ENCODE measurements at regions not wholly inside any gene's neighbourhood (a gene's known extent, or its start where the extent isn't known, plus 50 kb on each side); places are given as distances from the start of the nearest gene placed in this dataset.

DNA sequence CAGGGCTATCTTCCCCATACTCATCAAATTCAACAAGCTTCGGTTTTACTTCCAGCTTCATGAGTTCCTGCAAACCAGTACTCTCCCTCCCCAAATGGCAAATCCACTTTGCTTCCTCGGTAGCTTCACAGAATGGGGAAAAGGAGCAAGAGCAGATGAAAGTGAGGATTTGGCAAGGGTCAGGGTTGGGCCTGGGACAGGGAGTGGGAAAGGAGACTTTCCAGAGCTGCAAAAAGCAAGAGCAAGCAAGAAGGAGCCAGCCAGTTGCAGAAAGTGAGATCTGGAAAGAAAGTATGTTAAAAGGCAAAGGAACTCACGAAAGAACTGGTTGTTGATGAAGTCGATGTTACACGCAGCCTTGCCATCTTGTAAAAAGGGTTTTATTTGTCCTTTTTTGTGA, 522.8 kb upstream of the TBX3 start:
- Histone ChIP-seq H2BK12ac (ENCODE audit: low read depth, low read length) (no peak overlapping the region), H3K23me2 (ENCODE audit: low read depth, low read length) (no peaks in the 10 kb centered on the region), H4K20me1 (replicated peaks in 1 of 2; ENCODE audit: control insufficient read depth in 1 of 2, insufficient read depth in 2 of 2, low read length in 2 of 2) (no peaks in the 10 kb centered on the region), H2AFZ (ENCODE audit: low read length) (no peak overlapping the region), H4K5ac (ENCODE audit: insufficient read length, low read depth, low read length) (no peak overlapping the region), H3K4me3 (ENCODE audit: extremely low read depth in 1 of 4, insufficient read depth in 2 of 4, low read depth in 3 of 4, low read length in 4 of 4) (no peak overlapping the region), H3K18ac (ENCODE audit: extremely low read depth, low read length) (no peak overlapping the region), H3K27ac (ENCODE audit: low read depth, low read length) (no peak overlapping the region), H3K4me1 (replicated peaks in 1 of 4; ENCODE audit: control insufficient read depth in 3 of 4, insufficient read depth in 4 of 4, low read length in 3 of 4) (peaks cover 0 to 8% (median under 1%) of the 10 kb centered on the region in 4 experiments; a peak in 4 of 7 replicates), H3K9ac (replicated peaks in 1 of 4; ENCODE audit: extremely low read depth in 1 of 4, low read depth in 3 of 4, low read length in 3 of 4) (no peak overlapping the region), H2BK5ac (ENCODE audit: low read depth, low read length) (no peak overlapping the region; the same call in 1 of the 2 replicates), H3K9me3 (ENCODE audit: insufficient read depth in 2 of 2, low read depth in 1 of 2, low read length in 1 of 2) (no peaks in the 10 kb centered on the region), H3K4me2 (ENCODE audit: insufficient read depth in 1 of 2, low read depth in 2 of 2, low read length in 2 of 2) (no peak overlapping the region), H3K14ac (ENCODE audit: insufficient read length) (no peak overlapping the region), H3K79me1 (ENCODE audit: low read depth, low read length) (no peaks in the 10 kb centered on the region), H3K79me2 (ENCODE audit: control insufficient read depth in 1 of 2, insufficient read depth in 2 of 2, low read length in 2 of 2) (no peaks in the 10 kb centered on the region), H4K8ac (ENCODE audit: extremely low read depth, insufficient read depth, low read length) (no peak overlapping the region), H3K23ac (ENCODE audit: insufficient read length) (no peak overlapping the region), H2BK20ac (ENCODE audit: low read length) (no peak overlapping the region), H2BK120ac (replicated peaks; ENCODE audit: low read depth, low read length) (no peak overlapping the region), H4K91ac (replicated peaks; ENCODE audit: insufficient read length, low read length) (no peak overlapping the region), H3K56ac (replicated peaks; ENCODE audit: insufficient read length, low read depth, low read length) (no peak overlapping the region), H2BK15ac (ENCODE audit: low read length) (no peak overlapping the region), H3K27me3 (replicated peaks in 1 of 4; ENCODE audit: control insufficient read depth in 3 of 4, extremely low read depth in 1 of 4, insufficient read depth in 3 of 4, low read length in 3 of 4) (no peaks in the 10 kb centered on the region; a peak in 1 of 7 replicates), H3K36me3 (ENCODE audit: control insufficient read depth in 2 of 4, insufficient read depth in 4 of 4, low read length in 3 of 4) (no peaks in the 10 kb centered on the region), H3K4ac (replicated peaks; ENCODE audit: insufficient read length, low read depth, low read length) (no peak overlapping the region), H2AK5ac (ENCODE audit: low read depth, low read length) (no peak overlapping the region)
- TF ChIP-seq SIX5 (IDR thresholded peaks at IDR 0.05; ENCODE audit: low read depth, low read length): no peak
- TF ChIP-seq PHF8 (conservative IDR thresholded peaks at IDR 0.05; ENCODE audit: low read depth, low read length): no peak
- TF ChIP-seq, protein P1, sequence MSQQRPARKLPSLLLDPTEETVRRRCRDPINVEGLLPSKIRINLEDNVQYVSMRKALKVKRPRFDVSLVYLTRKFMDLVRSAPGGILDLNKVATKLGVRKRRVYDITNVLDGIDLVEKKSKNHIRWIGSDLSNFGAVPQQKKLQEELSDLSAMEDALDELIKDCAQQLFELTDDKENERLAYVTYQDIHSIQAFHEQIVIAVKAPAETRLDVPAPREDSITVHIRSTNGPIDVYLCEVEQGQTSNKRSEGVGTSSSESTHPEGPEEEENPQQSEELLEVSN (IDR thresholded peaks at IDR 0.05): no peak
- no peak for TF ChIP-seq SAP30 (IDR thresholded peaks at IDR 0.05; ENCODE audit: insufficient read depth, insufficient replicate concordance, low read length)
- no peak for DNase-seq (ENCODE audit: low read depth in 1 of 2, low spot score in 2 of 2)
- POLR2A ChIA-PET (ENCODE audit: partially characterized antibody): no interaction called here
- WGBS, 2 experiments (ENCODE audit: extremely low coverage in 1 of 2, insufficient coverage in 1 of 2, insufficient read length in 1 of 2, insufficient replicate concordance in 2 of 2, low coverage in 1 of 2, low lambda C conversion rate in 2 of 2, missing lambda C conversion rate in 1 of 2): 88% methylated on average over 5 of the region's 5 CpGs; no CpG with 5 or more reads in 1 of the 2 experiments
- FAIRE-seq: no peak
- CTCF ChIA-PET (ENCODE audit: partially characterized antibody): interaction anchor here (0.8 to 0.9 kb wide), 2 partner anchors 49 to 146 kb away, joined by 3 to 6 read pairs; no protein-coding TSS in a partner anchor

All from H1 (cell line).